Stimulated activated CD8-positive, alpha-beta memory T cell treated with anti-CD3 and anti-CD28 coated beads, Interleukin-2, amount 100 ng/mL, for 48 hours (primary cell): ENCODE measurements at regions not wholly inside any gene's neighbourhood (a gene's known extent, or its start where the extent isn't known, plus 50 kb on each side); places are given as distances from the start of the nearest gene placed in this dataset.
"Not testable (repeated sequence)": the region's sequence is repeated elsewhere in the genome, so short reads cannot be mapped to it uniquely, and the experiment has no call there.

Source experiments
- DNase-seq, 2 donors: peaks; one replicate each; pipeline ENCODE4 v3.0.0-alpha.2; 2020; ENCODE audit warnings: low read depth in 2 of 2

DNA sequence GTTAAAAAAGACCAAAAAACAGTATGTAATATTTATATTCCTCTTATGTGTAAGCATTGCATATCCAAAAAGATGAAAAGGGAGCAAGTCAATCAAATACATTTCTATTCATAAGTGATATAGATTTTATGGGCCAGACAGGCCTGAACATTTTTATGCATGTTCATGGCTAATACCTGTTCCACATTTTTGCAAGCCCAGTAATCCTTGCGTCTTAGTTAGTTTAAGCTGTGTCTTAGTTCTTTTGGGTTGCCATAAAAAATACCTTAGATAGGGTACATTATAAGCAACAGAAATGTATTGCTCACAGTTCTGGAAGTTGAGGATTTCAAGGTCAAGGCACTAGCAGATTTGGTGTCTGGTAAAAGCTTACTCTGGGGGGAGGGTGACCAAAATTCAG is 342.1 kb downstream of the TAF11L14 start:
- DNase-seq, result no peak

DNA sequence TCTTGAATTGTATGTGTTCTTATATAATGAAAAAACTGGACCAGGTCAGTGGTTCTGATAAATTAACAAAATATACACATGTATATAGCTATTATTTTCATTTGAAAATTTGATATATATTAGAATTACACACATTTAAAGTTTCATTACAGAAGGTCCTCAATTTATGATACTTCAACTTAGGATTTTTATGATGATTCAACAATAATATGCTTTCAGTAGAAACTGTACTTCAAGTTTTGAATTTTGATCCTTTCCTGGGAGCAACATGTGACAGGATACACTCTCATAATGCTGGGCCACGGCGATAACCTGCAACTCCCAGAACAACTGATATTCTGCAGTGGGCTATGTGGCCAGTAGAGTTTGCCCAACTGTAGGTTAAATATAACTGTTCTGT is 344.7 kb downstream of the TAF11L14 start:
- DNase-seq, result no peak

- DNase-seq, result not testable (repeated sequence)
Observed at GRCh38 chr5:17982626-17983025, 348.4 kb downstream of the TAF11L14 start.

DNA sequence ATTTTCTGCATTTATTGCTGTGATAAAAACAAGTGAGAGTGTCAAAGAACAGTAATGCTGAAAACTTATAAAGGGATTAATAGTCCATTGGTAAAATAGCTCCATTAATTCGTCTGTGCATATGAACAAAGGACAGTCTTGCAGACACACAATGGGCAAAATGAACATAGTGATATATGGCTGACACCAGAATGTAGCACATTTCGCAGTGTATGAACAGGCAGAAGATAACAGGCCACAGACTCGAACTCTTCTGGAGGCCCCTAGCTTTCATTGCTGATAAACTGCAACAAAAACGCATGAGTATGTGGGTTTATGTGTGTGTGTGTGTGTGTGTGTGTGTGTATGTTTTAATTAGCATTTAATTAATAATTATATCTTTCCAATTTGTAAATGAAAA is 354.8 kb downstream of the TAF11L14 start:
- DNase-seq, result no peak

DNA sequence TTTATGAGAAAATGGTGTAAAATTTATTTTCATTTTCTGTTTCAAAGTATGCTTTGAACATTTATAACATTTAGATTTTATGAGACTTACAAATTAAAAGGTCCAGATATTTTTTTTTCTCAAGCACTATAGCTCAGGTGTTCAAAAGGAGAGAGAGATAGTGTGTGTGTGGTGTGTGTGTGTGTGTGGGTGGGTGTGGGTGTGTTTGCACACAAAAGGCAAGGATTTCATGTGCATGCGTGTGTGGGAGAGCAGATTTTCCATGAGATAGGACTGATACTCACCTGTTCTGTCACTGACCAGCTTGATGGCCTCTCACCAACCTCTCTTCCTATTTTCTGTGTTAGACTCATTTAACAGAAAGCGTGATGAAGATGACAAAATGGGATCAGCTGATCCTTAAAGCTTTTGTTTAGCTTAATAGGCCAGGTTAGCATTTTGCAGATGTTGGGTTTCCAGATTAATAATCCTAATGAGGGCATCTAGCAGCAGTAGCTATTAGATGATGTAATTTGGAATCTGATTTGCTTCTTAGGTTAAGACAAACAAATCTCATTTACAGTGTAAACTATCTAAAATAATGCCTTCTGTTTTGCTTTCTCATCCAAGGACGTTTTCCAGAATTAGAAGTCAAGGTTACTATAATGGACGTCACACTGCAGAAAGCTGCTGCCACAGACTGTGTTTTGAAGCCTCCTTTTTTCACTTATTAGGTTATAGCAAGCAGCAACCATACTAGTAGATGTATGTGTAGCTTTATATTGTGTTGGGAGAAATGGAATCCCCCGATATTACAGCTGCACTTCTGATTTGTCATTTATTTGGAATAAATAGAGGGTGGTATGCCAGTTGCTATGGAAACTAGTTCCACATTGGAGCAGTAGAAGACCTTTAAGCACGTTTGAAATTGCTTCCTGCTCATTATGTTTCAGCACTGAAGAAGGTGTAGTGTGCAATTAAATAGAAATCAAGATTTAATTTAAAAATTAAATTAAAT is 355.6 kb downstream of the TAF11L14 start:
- no peak for DNase-seq

- DNase-seq, result no peak
Observed at GRCh38 chr5:17991775-17992174, 357.5 kb downstream of the TAF11L14 start.

DNA sequence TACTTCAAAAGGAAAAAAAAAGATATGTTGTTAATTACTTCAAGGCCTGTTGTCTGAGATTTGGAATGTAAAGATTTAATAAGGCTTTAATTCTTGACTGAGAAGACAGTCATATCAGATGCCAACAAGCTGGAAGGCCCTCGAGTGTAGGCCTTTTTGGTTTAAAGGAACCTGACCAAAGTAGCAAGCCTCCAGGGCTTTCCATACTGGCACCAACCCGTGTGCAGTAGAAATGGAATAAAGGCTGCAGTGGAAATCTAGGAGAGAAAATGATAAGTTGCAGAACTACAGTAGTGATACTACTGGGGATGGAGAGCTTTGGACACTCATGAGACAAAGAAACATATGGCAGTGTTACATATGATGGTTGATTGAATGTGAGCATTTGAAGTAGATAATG is 358.0 kb downstream of the TAF11L14 start:
- DNase-seq, result no peak

DNA sequence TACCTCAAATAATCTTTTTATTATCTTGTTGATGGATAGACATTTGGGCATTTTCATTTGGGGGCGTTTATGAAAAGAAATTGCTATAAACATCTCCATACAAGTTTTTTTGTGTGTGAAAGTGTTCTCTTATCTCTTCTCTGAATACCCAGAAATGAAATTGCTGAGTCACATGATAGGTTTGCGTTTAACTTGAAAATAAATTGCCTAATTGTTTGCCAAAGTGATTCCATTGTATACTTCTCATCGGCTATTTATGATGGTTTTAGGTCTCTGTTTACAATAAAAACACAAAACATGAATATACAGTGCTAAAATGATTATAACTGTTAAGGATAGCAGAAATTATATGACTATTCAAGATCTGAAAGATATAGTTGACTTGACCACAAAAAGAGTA is 361.7 kb downstream of the TAF11L14 start:
- no peak for DNase-seq

DNA sequence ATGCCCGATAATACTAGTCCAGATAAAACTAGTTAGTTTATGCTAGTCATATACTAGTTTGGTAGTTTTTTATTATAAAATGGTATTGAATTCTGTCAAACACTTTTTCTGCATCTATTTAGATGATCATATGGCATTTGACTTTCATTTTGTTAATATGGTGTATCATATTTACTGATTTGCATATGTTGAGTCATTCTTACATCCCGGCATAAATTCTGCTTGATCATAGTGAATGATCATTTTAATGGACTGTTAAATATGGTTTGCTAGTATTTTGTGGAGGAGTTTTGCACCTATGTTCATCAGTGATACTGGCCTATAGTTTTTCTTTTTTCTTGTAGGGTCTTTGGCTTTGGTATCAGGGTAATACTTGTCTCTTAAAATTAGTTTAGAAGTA is 365.6 kb downstream of the TAF11L14 start:
- no peak for DNase-seq

DNA sequence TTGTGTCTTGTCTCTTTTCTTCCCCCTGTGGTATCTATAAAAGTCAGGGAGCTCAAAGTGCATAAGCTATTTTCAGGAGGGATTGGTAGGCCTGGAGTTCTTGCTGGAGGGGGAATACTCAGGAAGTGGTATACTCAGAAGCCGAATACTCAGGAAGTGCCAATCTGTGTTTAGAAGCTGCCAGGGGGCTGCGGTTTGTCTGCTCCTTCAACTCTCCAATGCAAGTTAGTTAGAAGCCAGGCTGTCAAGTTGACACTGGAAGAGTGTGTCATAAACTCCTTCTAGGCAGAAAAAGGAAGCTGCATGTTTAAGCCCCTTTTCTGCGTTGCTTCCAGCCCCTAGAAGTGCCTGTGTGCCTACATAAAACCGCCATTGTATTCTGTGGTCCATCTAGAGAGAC is 366.5 kb downstream of the TAF11L14 start:
- DNase-seq, result no peak

- no peak for DNase-seq
Observed at GRCh38 chr5:18003312-18003711, 369.1 kb downstream of the TAF11L14 start.

- DNase-seq, result no peak
Observed at GRCh38 chr5:18003784-18004183, 369.5 kb downstream of the TAF11L14 start.

DNA sequence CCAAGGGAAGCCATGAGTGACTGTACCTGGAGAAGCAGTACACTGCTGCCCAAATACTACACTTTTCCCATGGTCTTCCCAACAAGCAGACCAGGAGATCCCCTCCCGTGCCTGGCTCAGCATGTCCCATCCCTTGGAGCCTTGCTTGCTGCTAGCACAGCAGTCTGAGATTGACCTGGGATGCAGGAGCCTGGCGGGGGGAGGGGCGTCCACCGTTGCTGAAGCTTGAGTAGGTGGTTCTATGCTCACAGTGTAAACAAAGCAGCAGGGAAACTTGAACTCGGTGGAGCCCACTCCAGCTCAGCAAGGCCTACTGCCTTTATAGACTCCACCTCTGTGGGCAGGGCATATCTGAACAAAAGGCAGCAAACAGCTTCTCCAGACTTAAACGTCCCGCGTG is 372.0 kb downstream of the TAF11L14 start:
- not testable (repeated sequence) for DNase-seq

- DNase-seq, result no peak
Observed at GRCh38 chr5:18008940-18009339, 374.7 kb downstream of the TAF11L14 start.

- no peak for DNase-seq
Observed at GRCh38 chr5:18010053-18010452, 375.8 kb downstream of the TAF11L14 start.

DNA sequence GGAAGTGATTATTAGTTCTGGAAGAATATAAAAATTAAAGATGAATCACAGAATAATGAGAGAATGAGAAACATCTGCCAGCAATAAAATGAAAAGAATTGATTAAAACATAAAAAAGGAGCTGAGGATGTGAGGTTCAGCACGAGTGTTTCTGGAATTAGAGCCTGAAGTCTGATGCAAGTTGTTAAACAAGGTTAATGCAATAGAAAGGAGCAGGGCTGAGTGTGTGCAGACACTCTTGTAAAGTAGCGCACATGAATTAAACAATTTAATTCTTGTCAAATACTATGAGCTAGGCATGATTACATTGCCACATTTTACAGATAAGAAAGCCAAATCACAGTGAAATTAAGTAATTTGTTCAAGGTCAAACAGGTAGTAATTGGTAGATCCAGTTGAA is 384.2 kb downstream of the TAF11L14 start:
- no peak for DNase-seq

- DNase-seq, result no peak
Observed at GRCh38 chr5:18023275-18023674, 389.0 kb downstream of the TAF11L14 start.

DNA sequence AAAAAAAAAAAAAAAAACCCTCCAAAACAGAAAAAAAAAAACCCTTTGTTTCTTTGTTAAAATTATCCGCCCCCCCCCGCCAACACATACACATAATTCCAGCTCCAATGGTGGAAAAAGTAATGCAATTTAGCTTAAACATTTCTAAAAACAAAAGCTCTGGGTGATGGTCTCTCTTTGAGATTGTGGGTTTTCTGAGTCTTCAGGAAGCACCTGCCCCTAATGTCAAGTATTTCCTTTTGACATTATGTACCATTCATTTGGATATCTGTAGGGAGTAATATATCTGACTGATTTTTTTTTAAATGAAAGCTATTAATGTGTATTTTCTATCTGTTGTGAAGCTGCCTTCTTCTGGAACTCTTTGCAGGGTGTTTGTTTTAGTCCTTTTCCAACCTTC is 389.7 kb downstream of the TAF11L14 start:
- DNase-seq, result no peak

DNA sequence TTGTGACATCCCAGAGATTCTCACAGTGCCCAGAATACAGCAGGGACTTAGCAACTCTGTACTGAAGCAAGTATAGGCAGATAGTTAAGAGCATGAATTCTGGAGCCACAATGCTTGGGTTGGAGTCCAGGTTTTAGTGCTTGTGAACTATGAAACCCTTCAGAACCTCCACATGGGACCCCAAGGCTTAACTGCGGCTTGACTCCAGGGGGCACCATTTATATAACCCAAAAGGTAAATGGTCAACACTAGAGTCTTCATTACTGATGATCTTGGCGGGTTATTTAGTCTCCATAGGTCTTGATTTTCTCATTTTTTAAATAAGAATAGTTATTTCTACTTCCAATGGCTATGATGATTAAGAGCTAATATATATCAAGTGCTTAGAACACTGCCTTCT is 390.3 kb downstream of the TAF11L14 start:
- DNase-seq, result no peak

- DNase-seq, result no peak
Observed at GRCh38 chr5:18027241-18027867, 393.1 kb downstream of the TAF11L14 start.

DNA sequence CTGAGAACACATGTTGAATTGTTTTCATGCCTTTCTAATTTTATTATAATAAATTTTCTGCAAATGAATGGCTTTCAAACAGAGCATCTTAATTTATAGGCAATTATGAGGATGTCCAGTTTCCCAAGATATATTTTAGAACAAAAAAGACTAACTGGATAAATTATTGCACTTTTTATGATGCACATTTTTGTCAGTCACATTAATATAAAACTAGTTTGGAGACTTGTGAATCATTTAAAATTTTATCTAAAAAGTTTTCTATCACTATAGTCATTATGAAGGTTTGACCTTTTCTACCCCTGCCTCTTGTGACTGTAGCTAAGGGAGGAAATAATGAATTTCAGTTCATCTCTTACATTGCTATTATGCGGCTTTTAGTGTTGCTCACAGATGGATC is 393.8 kb downstream of the TAF11L14 start:
- no peak for DNase-seq

GRCh38 chr5:18032744-18033143 is 398.5 kb downstream of the TAF11L14 start:
- no peak for DNase-seq

DNA sequence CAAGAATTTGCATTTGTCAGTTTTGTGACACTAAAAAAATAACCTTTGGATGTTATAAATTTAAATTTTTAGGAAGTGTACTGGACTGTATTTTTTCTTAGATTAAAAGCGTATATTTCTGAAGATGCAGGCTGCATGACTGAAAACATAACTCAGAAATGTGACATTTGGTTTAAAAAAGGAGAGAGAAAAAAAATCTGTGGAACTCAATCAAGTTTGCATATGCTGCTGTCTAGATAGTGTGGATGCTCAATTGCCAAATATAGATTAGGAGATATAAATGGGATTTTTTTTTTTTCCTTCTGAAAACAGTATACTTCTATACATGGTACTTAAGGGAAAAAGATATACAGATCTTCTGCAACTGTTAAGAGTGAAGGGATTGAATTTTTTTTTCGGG is 402.3 kb downstream of the TAF11L14 start:
- no peak for DNase-seq
